CD4-positive, alpha-beta memory T cell (primary cell): ENCODE measurements at regions not wholly inside any gene's neighbourhood (a gene's known extent, or its start where the extent isn't known, plus 50 kb on each side); places are given as distances from the start of the nearest gene placed in this dataset.
"Not testable (repeated sequence)": the region's sequence is repeated elsewhere in the genome, so short reads cannot be mapped to it uniquely, and the experiment has no call there.

Source experiments
- CTCF ChIA-PET: fragments of 350-600 bp; sonication (Branson Sonifier 250); formaldehyde crosslinking; loops from one replicate; lab custom pipeline; 2021; ENCODE audit warnings: inconsistent platforms; ENCODE audit not compliant: partially characterized antibody; lab: Charles Lee
- POLR2A ChIA-PET: fragments of 350-600 bp; sonication (Branson Sonifier 250); formaldehyde crosslinking; loops from one replicate; lab custom pipeline; 2021; ENCODE audit not compliant: partially characterized antibody; lab: Charles Lee
- DNase-seq, 5 donors: peaks; one replicate each; pipeline versions ENCODE4 v3.0.0 to v3.0.0-alpha.2; 2020 to 2022; ENCODE audit warnings: mixed read lengths in 1 of 5
- H3K27ac ChIP-seq: one replicate; pipeline ENCODE4 v1.7.0; 2013; ENCODE audit warnings: low read depth, low read length
- H3K27me3 ChIP-seq: 2 replicates; pipeline ENCODE4 v1.7.0; 2013; ENCODE audit warnings: mild to moderate bottlenecking, low read length, moderate library complexity; ENCODE audit not compliant: insufficient read depth
- H3K36me3 ChIP-seq: 2 replicates; pipeline ENCODE4 v1.7.0; 2013; ENCODE audit warnings: mild to moderate bottlenecking, low read length, moderate library complexity; ENCODE audit not compliant: insufficient read depth
- H3K4me1 ChIP-seq: 2 replicates; pipeline ENCODE4 v1.7.0; 2013; ENCODE audit warnings: mild to moderate bottlenecking, low read length, moderate library complexity; ENCODE audit not compliant: insufficient read depth
- H3K4me3 ChIP-seq, 2 donors: one replicate each; pipeline ENCODE4 v1.7.0; 2013; ENCODE audit warnings: low read length in 2 of 2, mild to moderate bottlenecking in 1 of 2
- H3K9me3 ChIP-seq, 2 donors: one replicate each; pipeline ENCODE4 v1.7.0; 2013; ENCODE audit warnings: low read length in 2 of 2, control low read depth in 1 of 2; ENCODE audit not compliant: control insufficient read depth in 1 of 2
- H3K27ac Mint-ChIP-seq, 7 donors: one replicate each; pipeline ENCODE4 v1.8.0; 2020 to 2021; ENCODE audit warnings: mixed read lengths in 7 of 7, mild to moderate bottlenecking in 6 of 7, inconsistent platforms in 3 of 7, moderate library complexity in 3 of 7
- H3K27me3 Mint-ChIP-seq, 2 donors: one replicate each; pipeline ENCODE4 v1.8.0; 2020 to 2021; ENCODE audit warnings: mixed read lengths in 2 of 2
- H3K36me3 Mint-ChIP-seq, 2 donors: one replicate each; pipeline ENCODE4 v1.8.0; 2020 to 2021; ENCODE audit warnings: mixed read lengths in 2 of 2, inconsistent platforms in 1 of 2, mild to moderate bottlenecking in 1 of 2
- H3K4me1 Mint-ChIP-seq, 4 donors: one replicate each; pipeline ENCODE4 v1.8.0; 2020 to 2021; ENCODE audit warnings: mixed read lengths in 4 of 4, mild to moderate bottlenecking in 1 of 4
- H3K4me3 Mint-ChIP-seq, 8 donors: one replicate each; pipeline ENCODE4 v1.8.0; 2020 to 2021; ENCODE audit warnings: mixed read lengths in 8 of 8, mild to moderate bottlenecking in 7 of 8, moderate library complexity in 6 of 8, inconsistent platforms in 3 of 8
- H3K9me3 Mint-ChIP-seq, 8 donors: one replicate each; pipeline ENCODE4 v1.8.0; 2020 to 2021; ENCODE audit warnings: mixed read lengths in 8 of 8, mild to moderate bottlenecking in 5 of 8, inconsistent platforms in 3 of 8, moderate library complexity in 1 of 8
- intact Hi-C: fragments of 100-400 bp; cut with micrococcal nuclease; formaldehyde crosslinking; loops from one replicate; pipeline ENCODE4 v1.15.1; 2023

DNA sequence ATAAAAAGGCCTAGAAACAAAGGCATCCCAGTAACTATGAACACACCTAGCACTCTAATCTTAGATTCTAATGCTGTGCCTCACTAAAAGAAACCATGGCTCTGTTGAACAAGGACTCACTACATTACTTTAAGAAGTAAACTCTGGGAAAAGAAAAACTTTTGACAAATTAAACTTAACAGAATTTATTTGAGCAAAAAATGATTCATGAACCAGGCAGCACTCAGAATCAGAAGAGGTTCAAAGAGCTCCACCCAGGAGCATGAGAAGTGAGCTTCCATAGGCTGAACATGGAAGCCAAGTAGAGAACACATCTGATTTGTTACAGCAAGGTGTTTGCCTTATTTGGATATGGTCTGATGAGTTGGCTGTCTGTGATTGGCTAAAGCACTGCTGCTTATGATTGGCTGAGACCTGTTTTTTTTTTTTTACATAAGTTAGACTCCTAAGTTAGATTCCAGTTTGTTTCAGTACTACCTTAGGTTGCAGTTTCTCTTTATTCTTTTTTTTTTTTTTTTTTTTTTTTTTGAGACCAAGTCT lies 343.6 kb upstream of the SASH1 start:
- no peaks in the 10 kb centered on the region for H3K36me3 ChIP-seq
- H3K9me3 ChIP-seq = no peaks in the 10 kb centered on the region
- ChIA-PET CTCF (no interaction called here), POLR2A (no interaction called here)
- no peak overlapping the region for H3K4me3 ChIP-seq
- Mint-ChIP-seq H3K27ac (no peak overlapping the region), H3K36me3 (no peaks in the 10 kb centered on the region), H3K4me3 (no peak overlapping the region), H3K9me3 (peaks cover 0 to 5% (median 3%) of the 10 kb centered on the region in 8 donors), H3K27me3 (no peaks in the 10 kb centered on the region), H3K4me1 (no peaks in the 10 kb centered on the region)
- H3K27me3 ChIP-seq = no peaks in the 10 kb centered on the region
- no peak overlapping the region for H3K27ac ChIP-seq
- DNase-seq = no peak
- intact Hi-C loops = no loop called here
- no peaks in the 10 kb centered on the region for H3K4me1 ChIP-seq

GRCh38 chr6:148001844-148002642 lies 340.6 kb upstream of the SASH1 start:
- no peaks in the 10 kb centered on the region for H3K4me1 Mint-ChIP-seq
- no peaks in the 10 kb centered on the region for H3K36me3 Mint-ChIP-seq
- CTCF ChIA-PET = no interaction called here
- peaks cover 0 to 2% of the 10 kb centered on the region in 2 donors for H3K27me3 Mint-ChIP-seq
- Histone ChIP-seq H3K4me3 (no peak overlapping the region), H3K36me3 (no peaks in the 10 kb centered on the region), H3K4me1 (no peaks in the 10 kb centered on the region), H3K27me3 (no peaks in the 10 kb centered on the region), H3K9me3 (no peaks in the 10 kb centered on the region), H3K27ac (no peak overlapping the region)
- peaks cover 3 to 6% (median 4%) of the 10 kb centered on the region in 8 donors for H3K9me3 Mint-ChIP-seq
- DNase-seq = no peak
- POLR2A ChIA-PET = no interaction called here
- H3K4me3 Mint-ChIP-seq = no peak overlapping the region
- intact Hi-C loops = no loop called here
- H3K27ac Mint-ChIP-seq = no peak overlapping the region

- no peak for DNase-seq
- H3K9me3 ChIP-seq = no peaks in the 10 kb centered on the region
- Mint-ChIP-seq H3K27ac (no peak overlapping the region), H3K4me3 (no peak overlapping the region), H3K27me3 (peaks cover 0 to 2% of the 10 kb centered on the region in 2 donors), H3K9me3 (peaks cover 0 to 6% (median 3%) of the 10 kb centered on the region in 8 donors), H3K36me3 (no peaks in the 10 kb centered on the region), H3K4me1 (no peaks in the 10 kb centered on the region)
- intact Hi-C loops = no loop called here
- no peaks in the 10 kb centered on the region for H3K4me1 ChIP-seq
- ChIA-PET POLR2A (no interaction called here), CTCF (no interaction called here)
- H3K36me3 ChIP-seq = no peaks in the 10 kb centered on the region
- H3K27ac ChIP-seq = no peak overlapping the region
- no peaks in the 10 kb centered on the region for H3K27me3 ChIP-seq
- no peak overlapping the region for H3K4me3 ChIP-seq
Observed at GRCh38 chr6:148004651-148005050, 338.0 kb upstream of the SASH1 start.

DNA sequence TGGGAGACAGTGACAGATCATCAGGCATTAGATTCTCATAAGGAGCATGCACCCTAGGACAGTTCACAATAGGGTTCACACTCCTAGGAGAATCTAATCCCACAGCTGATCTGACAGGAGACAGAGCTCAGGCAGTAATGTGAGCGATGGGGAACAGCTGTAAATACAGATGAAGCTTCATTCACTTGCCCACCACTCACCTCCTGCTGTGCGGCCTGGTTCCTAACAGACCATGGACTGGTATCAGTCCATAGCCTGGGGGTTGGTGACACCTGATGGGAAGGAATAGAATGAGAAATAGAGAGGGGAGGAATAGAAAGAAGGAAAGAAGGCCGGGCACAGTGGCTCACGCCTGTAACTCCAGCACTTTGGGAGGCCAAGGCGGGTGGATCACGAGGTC lies 336.8 kb upstream of the SASH1 start:
- ChIA-PET CTCF (no interaction called here), POLR2A (no interaction called here)
- intact Hi-C loops = no loop called here
- Mint-ChIP-seq H3K27ac (no peak overlapping the region), H3K4me3 (no peak overlapping the region), H3K27me3 (peaks cover 0 to 2% of the 10 kb centered on the region in 2 donors), H3K4me1 (no peaks in the 10 kb centered on the region), H3K9me3 (peaks cover 0 to 16% (median 9%) of the 10 kb centered on the region in 8 donors), H3K36me3 (no peaks in the 10 kb centered on the region)
- Histone ChIP-seq H3K36me3 (no peaks in the 10 kb centered on the region), H3K9me3 (no peaks in the 10 kb centered on the region), H3K4me1 (no peaks in the 10 kb centered on the region), H3K4me3 (no peak overlapping the region), H3K27ac (no peak overlapping the region), H3K27me3 (no peaks in the 10 kb centered on the region)
- no peak for DNase-seq

DNA sequence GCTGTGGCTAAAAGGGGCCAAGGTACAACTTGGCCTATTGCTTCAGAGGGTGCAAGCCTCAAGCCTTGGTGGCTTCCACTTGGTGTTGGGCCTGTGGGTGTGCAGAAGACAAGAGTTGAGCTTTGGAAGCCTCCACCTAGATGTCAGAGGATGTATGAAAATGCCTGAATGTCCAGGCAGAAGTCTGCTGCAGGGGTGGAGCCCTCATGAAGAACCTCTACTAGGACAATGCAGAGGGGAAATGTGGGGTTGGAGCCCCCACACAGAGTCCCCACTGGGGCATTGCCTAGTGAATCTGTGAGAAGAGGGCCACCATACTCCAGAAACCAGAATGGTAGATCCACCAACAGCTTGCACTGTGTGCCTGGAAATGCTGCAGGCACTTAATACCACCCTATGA lies 332.1 kb upstream of the SASH1 start:
- H3K36me3 Mint-ChIP-seq, intact Hi-C loops, CTCF ChIA-PET, H3K9me3 ChIP-seq, DNase-seq, H3K27me3 ChIP-seq, H3K4me1 ChIP-seq, H3K36me3 ChIP-seq, H3K4me3 Mint-ChIP-seq, H3K4me1 Mint-ChIP-seq, POLR2A ChIA-PET, H3K27ac Mint-ChIP-seq, H3K27ac ChIP-seq, H3K27me3 Mint-ChIP-seq, H3K4me3 ChIP-seq: not testable (repeated sequence)
- peaks cover 3 to 25% (median 17%) of the 10 kb centered on the region in 8 donors for H3K9me3 Mint-ChIP-seq

DNA sequence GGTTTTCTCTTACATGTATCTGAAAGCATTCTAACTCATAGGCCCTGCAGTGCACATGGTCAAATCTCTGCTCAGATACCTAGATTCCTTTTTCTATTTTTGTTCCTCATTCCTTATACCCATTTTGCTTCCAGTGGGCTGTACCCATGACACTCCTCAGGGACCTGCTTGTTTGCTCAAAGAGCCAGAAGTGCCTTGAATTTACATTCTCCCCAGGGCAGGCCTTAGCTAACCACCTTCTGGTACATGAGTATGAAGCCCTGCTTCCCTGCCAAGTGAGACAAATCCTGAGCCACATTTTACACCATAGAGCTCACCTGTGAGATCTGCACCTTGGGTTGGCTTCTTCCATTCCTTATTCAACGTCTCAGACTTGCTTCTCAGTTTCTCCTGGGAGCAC lies 326.6 kb upstream of the SASH1 start:
- POLR2A ChIA-PET = no interaction called here
- Mint-ChIP-seq H3K27ac (no peak overlapping the region), H3K27me3 (no peaks in the 10 kb centered on the region), H3K4me3 (no peak overlapping the region), H3K4me1 (no peaks in the 10 kb centered on the region), H3K36me3 (peaks cover 0 to 1% of the 10 kb centered on the region in 2 donors), H3K9me3 (peaks cover 2 to 12% (median 9%) of the 10 kb centered on the region in 8 donors)
- H3K27ac ChIP-seq = no peak overlapping the region
- H3K9me3 ChIP-seq = no peaks in the 10 kb centered on the region
- no peaks in the 10 kb centered on the region for H3K27me3 ChIP-seq
- DNase-seq = no peak
- H3K4me1 ChIP-seq = no peaks in the 10 kb centered on the region
- CTCF ChIA-PET = no interaction called here
- no peak overlapping the region for H3K4me3 ChIP-seq
- H3K36me3 ChIP-seq = no peaks in the 10 kb centered on the region
- intact Hi-C loops = no loop called here

GRCh38 chr6:148021165-148021564 lies 321.5 kb upstream of the SASH1 start:
- Mint-ChIP-seq H3K9me3 (peaks cover 0 to 9% (median 1%) of the 10 kb centered on the region in 8 donors), H3K27ac (no peak overlapping the region), H3K4me3 (no peak overlapping the region), H3K36me3 (no peaks in the 10 kb centered on the region), H3K4me1 (no peaks in the 10 kb centered on the region), H3K27me3 (no peaks in the 10 kb centered on the region)
- no peak overlapping the region for H3K27ac ChIP-seq
- intact Hi-C loops = no loop called here
- ChIA-PET POLR2A (no interaction called here), CTCF (no interaction called here)
- H3K36me3 ChIP-seq = no peaks in the 10 kb centered on the region
- no peak for DNase-seq
- no peaks in the 10 kb centered on the region for H3K27me3 ChIP-seq
- H3K9me3 ChIP-seq = no peaks in the 10 kb centered on the region
- no peaks in the 10 kb centered on the region for H3K4me1 ChIP-seq
- no peak overlapping the region for H3K4me3 ChIP-seq
